H1 (cell line): ENCODE measurements at regions not wholly inside any gene's neighbourhood (a gene's known extent, or its start where the extent isn't known, plus 50 kb on each side); places are given as distances from the start of the nearest gene placed in this dataset.

Experiments
- CTCF ChIA-PET: fragments of 300-600 bp; sonication (Branson Sonifier 250); formaldehyde crosslinking; loops from one replicate; lab custom pipeline; 2021; ENCODE audit not compliant: partially characterized antibody; lab: Charles Lee
- POLR2A ChIA-PET: fragments of 300-600 bp; sonication (Branson Sonifier 250); formaldehyde crosslinking; loops from one replicate; lab custom pipeline; 2021; ENCODE audit warnings: inconsistent platforms; ENCODE audit not compliant: partially characterized antibody; lab: Charles Lee
- DNase-seq, 2 experiments: peaks; one replicate each; pipeline versions ENCODE4 v3.0.0 to v3.0.0-alpha.2; 2010 to 2022; ENCODE audit warnings: low spot score in 2 of 2, low read depth in 1 of 2, mixed read lengths in 1 of 2
- FAIRE-seq: peaks from 2 replicates; lab custom pipeline; 2011; peaks lifted over from hg19 to GRCh38; lab: Jason Lieb, UNC
- H2AFZ ChIP-seq: 2 replicates; pipeline ENCODE4 v1.8.1; 2012; ENCODE audit warnings: low read length, inconsistent platforms
- H2AK5ac ChIP-seq: 2 replicates; pipeline ENCODE4 v1.6.1; 2013; ENCODE audit warnings: low read depth, low read length
- H2BK120ac ChIP-seq: replicated peaks from 2 replicates; pipeline ENCODE3; 2013; ENCODE audit warnings: low read depth, low read length, inconsistent platforms
- H2BK12ac ChIP-seq: 2 replicates; pipeline ENCODE4 v1.6.1; 2013; ENCODE audit warnings: low read depth, low read length
- H2BK15ac ChIP-seq: 2 replicates; pipeline ENCODE4 v1.6.1; 2013; ENCODE audit warnings: low read length
- H2BK20ac ChIP-seq: 2 replicates; pipeline ENCODE4 v1.6.1; 2013; ENCODE audit warnings: low read length
- H2BK5ac ChIP-seq: 2 replicates; pipeline ENCODE4 v1.6.1; 2013; ENCODE audit warnings: low read depth, low read length
- H3K14ac ChIP-seq: 2 replicates; pipeline ENCODE4 v1.6.1; 2013; ENCODE audit warnings: inconsistent platforms; ENCODE audit not compliant: insufficient read length
- H3K18ac ChIP-seq: 2 replicates; pipeline ENCODE4 v1.6.1; 2013; ENCODE audit warnings: low read length; ENCODE audit errors: extremely low read depth
- H3K23ac ChIP-seq: 2 replicates; pipeline ENCODE4 v1.6.1; 2013; ENCODE audit warnings: inconsistent platforms; ENCODE audit not compliant: insufficient read length
- H3K23me2 ChIP-seq: 2 replicates; pipeline ENCODE4 v1.6.1; 2013; ENCODE audit warnings: low read depth, low read length
- H3K27ac ChIP-seq: 2 replicates; pipeline ENCODE4 v1.6.1; 2011; ENCODE audit warnings: low read depth, low read length, inconsistent platforms
- H3K27me3 ChIP-seq, 4 experiments: replicated peaks in 1 of 4; 1 replicate in 1 of 4; 2 replicates in 3 of 4; pipeline versions ENCODE4 v1.6.1 to v1.8.1; 2011 to 2013; ENCODE audit warnings: low read length in 3 of 4, mild to moderate bottlenecking in 3 of 4, inconsistent platforms in 2 of 4, mixed read lengths in 2 of 4, moderate library complexity in 1 of 4; ENCODE audit not compliant: control insufficient read depth in 3 of 4, insufficient read depth in 3 of 4; ENCODE audit errors: extremely low read depth in 1 of 4
- H3K36me3 ChIP-seq, 4 experiments: 2 replicates each; pipeline versions ENCODE4 v1.6.1 to v1.8.1; 2011 to 2013; ENCODE audit warnings: mild to moderate bottlenecking in 4 of 4, low read length in 3 of 4, moderate library complexity in 2 of 4, control low read depth in 1 of 4, inconsistent platforms in 1 of 4; ENCODE audit not compliant: insufficient read depth in 4 of 4, control insufficient read depth in 2 of 4
- H3K4ac ChIP-seq: replicated peaks from 2 replicates; pipeline ENCODE3; 2013; ENCODE audit warnings: low read length, low read depth, mixed read lengths, inconsistent platforms; ENCODE audit not compliant: insufficient read length
- H3K4me1 ChIP-seq, 4 experiments: replicated peaks in 1 of 4; 1 replicate in 1 of 4; 2 replicates in 3 of 4; pipeline versions ENCODE4 v1.6.1 to v1.8.1; 2011 to 2013; ENCODE audit warnings: low read length in 3 of 4, inconsistent platforms in 2 of 4, mixed read lengths in 1 of 4; ENCODE audit not compliant: insufficient read depth in 4 of 4, control insufficient read depth in 3 of 4
- H3K4me2 ChIP-seq, 2 experiments: 2 replicates each; pipeline versions ENCODE4 v1.6.1 to v1.8.1; 2011 to 2013; ENCODE audit warnings: low read depth in 2 of 2, low read length in 2 of 2, control low read depth in 1 of 2, inconsistent platforms in 1 of 2, mild to moderate bottlenecking in 1 of 2; ENCODE audit not compliant: insufficient read depth in 1 of 2
- H3K4me3 ChIP-seq, 4 experiments: fragments of 200-600, 300-600 bp in 1 of 4; sonication (generic), shearing (Covaris generic), sonication (Bioruptor Twin) in 1 of 4; 2 replicates each; pipeline versions ENCODE4 v1.5.1 to v1.8.1; 2011 to 2016; ENCODE audit warnings: low read length in 4 of 4, low read depth in 3 of 4, control low read depth in 2 of 4, inconsistent platforms in 2 of 4, mild to moderate bottlenecking in 2 of 4, mixed read lengths in 1 of 4, moderate library complexity in 1 of 4; ENCODE audit not compliant: insufficient read depth in 2 of 4; ENCODE audit errors: extremely low read depth in 1 of 4
- H3K56ac ChIP-seq: replicated peaks from 2 replicates; pipeline ENCODE3; 2013; ENCODE audit warnings: low read depth, mild to moderate bottlenecking, mixed read lengths, low read length, inconsistent platforms; ENCODE audit not compliant: insufficient read length
- H3K79me1 ChIP-seq: 2 replicates; pipeline ENCODE4 v1.6.1; 2013; ENCODE audit warnings: low read depth, low read length, control low read depth
- H3K79me2 ChIP-seq, 2 experiments: 2 replicates each; pipeline versions ENCODE4 v1.6.1 to v1.8.1; 2012 to 2013; ENCODE audit warnings: low read length in 2 of 2, mild to moderate bottlenecking in 2 of 2, inconsistent platforms in 1 of 2; ENCODE audit not compliant: insufficient read depth in 2 of 2, control insufficient read depth in 1 of 2
- H3K9ac ChIP-seq, 4 experiments: replicated peaks in 1 of 4; 1 replicate in 1 of 4; 2 replicates in 3 of 4; pipeline versions ENCODE4 v1.6.1 to v1.8.1; 2011 to 2013; ENCODE audit warnings: low read depth in 3 of 4, low read length in 3 of 4, control low read depth in 2 of 4, mild to moderate bottlenecking in 2 of 4, moderate library complexity in 2 of 4, inconsistent platforms in 1 of 4; ENCODE audit errors: extremely low read depth in 1 of 4
- H3K9me3 ChIP-seq, 2 experiments: 2 replicates each; pipeline versions ENCODE4 v1.6.1 to v1.8.1; 2012 to 2013; ENCODE audit warnings: mild to moderate bottlenecking in 2 of 2, moderate library complexity in 2 of 2, control low read depth in 1 of 2, inconsistent platforms in 1 of 2, low read depth in 1 of 2, low read length in 1 of 2, mixed read lengths in 1 of 2; ENCODE audit not compliant: insufficient read depth in 2 of 2
- H4K20me1 ChIP-seq, 2 experiments: replicated peaks in 1 of 2; 2 replicates each; pipeline versions ENCODE3 to v1.8.1; 2011 to 2013; ENCODE audit warnings: inconsistent platforms in 2 of 2, low read length in 2 of 2, mild to moderate bottlenecking in 1 of 2; ENCODE audit not compliant: insufficient read depth in 2 of 2, control insufficient read depth in 1 of 2
- H4K5ac ChIP-seq: 2 replicates; pipeline ENCODE4 v1.6.1; 2013; ENCODE audit warnings: low read length, low read depth, mixed read lengths, inconsistent platforms; ENCODE audit not compliant: insufficient read length
- H4K8ac ChIP-seq: 2 replicates; pipeline ENCODE4 v1.8.0; 2013; ENCODE audit warnings: mild to moderate bottlenecking, moderate library complexity, low read length, inconsistent platforms; ENCODE audit not compliant: insufficient read depth; ENCODE audit errors: extremely low read depth
- H4K91ac ChIP-seq: replicated peaks from 2 replicates; pipeline ENCODE3; 2013; ENCODE audit warnings: low read length, mixed read lengths, inconsistent platforms; ENCODE audit not compliant: insufficient read length
- CBX8 ChIP-seq: fragments of 300-800, 300-1000 bp; sonication (generic); IDR thresholded peaks from 2 replicates; pipeline ENCODE4 v1.7.1; 2016; ENCODE audit warnings: low read depth, low read length, borderline replicate concordance
- CEBPB ChIP-seq: IDR thresholded peaks from 2 replicates; pipeline ENCODE4 v1.6.1; 2012; ENCODE audit warnings: low read depth, low read length
- CREB1 ChIP-seq: IDR thresholded peaks from 2 replicates; pipeline ENCODE4 v1.6.1; 2012; ENCODE audit warnings: inconsistent platforms
- GABPA ChIP-seq: IDR thresholded peaks from 2 replicates; pipeline ENCODE4 v1.6.1; 2011; ENCODE audit warnings: mild to moderate bottlenecking, low read length, moderate library complexity, borderline replicate concordance; ENCODE audit not compliant: insufficient read depth
- JUND ChIP-seq: IDR thresholded peaks from 2 replicates; pipeline ENCODE4 v1.6.1; 2011; ENCODE audit warnings: mild to moderate bottlenecking, improper control_type of control experiment, low read length
- MAFK ChIP-seq: IDR thresholded peaks from 2 replicates; pipeline ENCODE4 v1.6.1; 2012; ENCODE audit warnings: low read depth, mild to moderate bottlenecking, improper control_type of control experiment, low read length
- RBBP5 ChIP-seq: IDR thresholded peaks from 2 replicates; pipeline ENCODE4 v1.7.1; 2012; ENCODE audit warnings: low read depth, mild to moderate bottlenecking, inconsistent platforms, low read length, moderate library complexity, borderline replicate concordance
- SAP30 ChIP-seq: fragments of 300-600 bp; sonication (generic); IDR thresholded peaks from 2 replicates; pipeline ENCODE4 v1.7.1; 2012; ENCODE audit warnings: low read length, moderate library complexity, mild to moderate bottlenecking, inconsistent platforms; ENCODE audit not compliant: insufficient read depth, insufficient replicate concordance
- SP2 ChIP-seq: IDR thresholded peaks from 2 replicates; pipeline ENCODE4 v1.6.1; 2012; ENCODE audit warnings: mild to moderate bottlenecking, low read length, inconsistent platforms
- SRF ChIP-seq: IDR thresholded peaks from 2 replicates; pipeline ENCODE4 v1.6.1; 2011; ENCODE audit warnings: mild to moderate bottlenecking, low read depth, low read length, moderate library complexity
- WGBS, 2 experiments: shearing (Covaris generic) in 1 of 2; methylation state at CpG; one replicate each; pipeline versions ENCODE4 v1.1.6 to v1.1.7; 2013 to 2015; ENCODE audit warnings: low lambda C conversion rate in 2 of 2, mixed read lengths in 2 of 2, inconsistent platforms in 1 of 2, low coverage in 1 of 2, missing lambda C conversion rate in 1 of 2; ENCODE audit not compliant: insufficient replicate concordance in 2 of 2, insufficient coverage in 1 of 2, insufficient read length in 1 of 2; ENCODE audit errors: extremely low coverage in 1 of 2, missing lambda C conversion rate in 1 of 2; 5-methylcytosine and 5-hydroxymethylcytosine counted together
- TF ChIP-seq, protein P1 (sequence below), 3 experiments: IDR thresholded peaks; 1 replicate in 2 of 3; 2 replicates in 1 of 3; pipeline versions ENCODE4 v1.5.1 to v1.6.1; 2011; ENCODE audit warnings: low read length in 3 of 3, mild to moderate bottlenecking in 3 of 3, inconsistent platforms in 2 of 3, low read depth in 1 of 3, moderate library complexity in 1 of 3; ENCODE audit not compliant: insufficient read depth in 1 of 3; ENCODE audit errors: control extremely low read depth in 1 of 3

DNA sequence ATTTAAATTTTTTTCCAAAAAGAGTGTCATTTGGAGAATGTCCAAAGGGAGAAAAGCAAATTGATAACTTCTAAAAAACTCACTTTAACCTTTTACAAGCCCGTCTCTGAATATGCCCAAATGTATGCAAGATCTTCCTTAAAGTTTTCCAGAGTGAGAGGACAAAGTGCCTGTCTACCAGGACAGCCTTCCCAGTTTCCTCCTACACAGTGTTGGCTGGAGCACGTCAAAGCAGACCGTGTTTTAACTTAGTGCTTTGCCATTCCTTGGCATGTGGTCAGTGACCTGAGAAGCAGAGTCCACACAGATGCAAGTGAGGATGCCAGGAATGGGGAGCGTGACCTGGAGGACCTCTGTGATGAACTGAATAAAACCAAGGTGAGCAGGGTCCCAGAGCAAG lies 245.7 kb downstream of the FAM43A start:
- Histone ChIP-seq H2BK15ac (no peak overlapping the region), H2BK5ac (no peak overlapping the region), H2BK12ac (no peak overlapping the region), H4K20me1 (no peaks in the 10 kb centered on the region), H3K4me2 (no peak overlapping the region), H3K4me1 (no peaks in the 10 kb centered on the region), H3K27me3 (no peaks in the 10 kb centered on the region), H2BK20ac (no peak overlapping the region), H3K4ac (no peak overlapping the region), H3K4me3 (no peak overlapping the region), H4K5ac (no peak overlapping the region), H3K56ac (no peak overlapping the region)
- POLR2A ChIA-PET: no interaction called here
- no peak for DNase-seq
- TF ChIP-seq, protein P1, sequence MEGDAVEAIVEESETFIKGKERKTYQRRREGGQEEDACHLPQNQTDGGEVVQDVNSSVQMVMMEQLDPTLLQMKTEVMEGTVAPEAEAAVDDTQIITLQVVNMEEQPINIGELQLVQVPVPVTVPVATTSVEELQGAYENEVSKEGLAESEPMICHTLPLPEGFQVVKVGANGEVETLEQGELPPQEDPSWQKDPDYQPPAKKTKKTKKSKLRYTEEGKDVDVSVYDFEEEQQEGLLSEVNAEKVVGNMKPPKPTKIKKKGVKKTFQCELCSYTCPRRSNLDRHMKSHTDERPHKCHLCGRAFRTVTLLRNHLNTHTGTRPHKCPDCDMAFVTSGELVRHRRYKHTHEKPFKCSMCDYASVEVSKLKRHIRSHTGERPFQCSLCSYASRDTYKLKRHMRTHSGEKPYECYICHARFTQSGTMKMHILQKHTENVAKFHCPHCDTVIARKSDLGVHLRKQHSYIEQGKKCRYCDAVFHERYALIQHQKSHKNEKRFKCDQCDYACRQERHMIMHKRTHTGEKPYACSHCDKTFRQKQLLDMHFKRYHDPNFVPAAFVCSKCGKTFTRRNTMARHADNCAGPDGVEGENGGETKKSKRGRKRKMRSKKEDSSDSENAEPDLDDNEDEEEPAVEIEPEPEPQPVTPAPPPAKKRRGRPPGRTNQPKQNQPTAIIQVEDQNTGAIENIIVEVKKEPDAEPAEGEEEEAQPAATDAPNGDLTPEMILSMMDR (IDR thresholded peaks at IDR 0.05; ENCODE audit: control extremely low read depth in 1 of 3, insufficient read depth in 1 of 3, low read depth in 1 of 3, low read length in 3 of 3): no peak
- no peak for TF ChIP-seq RBBP5
- no peak for TF ChIP-seq SRF
- TF ChIP-seq MAFK: no peak
- no peak for TF ChIP-seq GABPA
- TF ChIP-seq JUND: no peak
- no peak for TF ChIP-seq CEBPB
- TF ChIP-seq SAP30: no peak
- no peak for TF ChIP-seq CBX8
- no peak for TF ChIP-seq SP2
- no peak for TF ChIP-seq CREB1
- TF ChIP-seq, all 59 proteins: peak for 0
- H3K36me3 ChIP-seq: no peaks in the 10 kb centered on the region; a peak in 1 of 8 replicates
- no peak overlapping the region for H3K9ac ChIP-seq
- no peak overlapping the region for H2AFZ ChIP-seq
- H4K8ac ChIP-seq: no peak overlapping the region
- FAIRE-seq: no peak
- no peaks in the 10 kb centered on the region for H3K79me2 ChIP-seq
- H2AK5ac ChIP-seq: no peak overlapping the region
- H4K91ac ChIP-seq: no peak overlapping the region
- no peak overlapping the region for H3K27ac ChIP-seq
- H3K23ac ChIP-seq: no peak overlapping the region
- CTCF ChIA-PET: interaction anchor here (0.5 to 4.8 kb wide), 4 partner anchors 53 to 407 kb away, joined by 3 to 44 read pairs (median 6); partner anchors contain the start of gene FAM43A
- H3K9me3 ChIP-seq: peaks cover 22 to 28% of the 10 kb centered on the region in 2 experiments
- H2BK120ac ChIP-seq: no peak overlapping the region
- H3K79me1 ChIP-seq: no peaks in the 10 kb centered on the region
- no peak overlapping the region for H3K14ac ChIP-seq
- no peak overlapping the region for H3K18ac ChIP-seq
- no peaks in the 10 kb centered on the region for H3K23me2 ChIP-seq
- WGBS, 2 experiments: 93% methylated on average over 4 of the region's 4 CpGs; no CpG with 5 or more reads in 1 of the 2 experiments
